ENCODE measurements at regions not wholly inside any gene's neighbourhood (a gene's known extent, or its start where the extent isn't known, plus 50 kb on each side); places are given as distances from the start of the nearest gene placed in this dataset.

- DNase-seq (ENCODE audit: low spot score): no peak
Measured at GRCh38 chr2:106709229-106709628, 176.7 kb downstream of the ST6GAL2 start.

- DNase-seq (ENCODE audit: low spot score): no peak
Measured at GRCh38 chr2:106719222-106719621, 166.7 kb downstream of the ST6GAL2 start.

- no peak for DNase-seq (ENCODE audit: low spot score)
Measured at GRCh38 chr2:106720026-106720425, 165.9 kb downstream of the ST6GAL2 start.

DNA sequence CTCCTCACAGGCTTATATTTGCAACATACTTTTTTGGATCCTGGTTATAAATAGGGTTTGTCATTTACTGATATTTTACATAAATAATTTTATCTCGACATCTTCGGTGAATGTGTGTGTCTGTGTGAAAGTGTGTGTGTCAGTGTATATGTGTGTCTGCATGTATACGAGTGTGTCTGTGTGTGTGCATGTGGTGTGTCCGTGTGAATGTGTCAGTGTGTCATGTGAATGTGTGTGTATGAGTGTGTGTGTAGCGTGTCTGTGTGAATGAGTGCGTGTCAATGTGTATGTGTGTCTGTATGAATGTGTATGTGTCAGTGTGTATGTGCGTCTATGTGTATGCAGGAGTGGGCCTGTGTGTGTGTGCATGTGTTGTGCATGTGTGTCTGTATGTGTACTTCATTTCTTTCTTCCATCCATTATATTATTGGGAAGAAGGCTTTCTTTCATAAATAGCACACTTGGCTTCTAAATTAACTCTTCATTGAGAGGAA is 161.6 kb downstream of the ST6GAL2 start:
- no peak for DNase-seq (ENCODE audit: low spot score)

GRCh38 chr2:106734165-106734564 is 151.8 kb downstream of the ST6GAL2 start:
- DNase-seq (ENCODE audit: low spot score): no peak

GRCh38 chr2:106735807-106736206 is 150.2 kb downstream of the ST6GAL2 start:
- DNase-seq (ENCODE audit: low spot score): no peak

- no peak for DNase-seq (ENCODE audit: low spot score)
Measured at GRCh38 chr2:106736221-106736620, 149.7 kb downstream of the ST6GAL2 start.

DNA sequence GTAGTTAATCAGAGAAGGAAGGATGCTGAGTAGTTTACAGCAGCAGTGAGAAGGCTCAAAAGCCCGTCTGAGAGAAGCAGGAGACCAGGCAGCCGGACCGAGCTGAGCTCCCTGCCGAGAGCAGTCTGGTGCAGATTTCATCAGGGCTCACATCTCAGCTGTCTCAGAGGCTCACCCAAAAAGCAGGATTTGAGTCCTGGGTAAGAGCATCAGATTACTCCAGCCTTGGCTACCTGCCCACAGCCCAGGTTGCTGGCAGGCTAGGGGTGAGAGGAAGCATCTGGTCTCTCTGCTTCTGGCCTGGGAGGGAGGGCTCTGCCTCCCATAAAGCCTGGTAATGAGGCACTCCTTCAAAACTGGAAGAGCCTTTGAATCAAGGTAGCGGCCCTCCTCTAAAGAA is 140.5 kb downstream of the ST6GAL2 start:
- DNase-seq (ENCODE audit: low spot score): no peak

GRCh38 chr2:106749823-106750222 is 136.1 kb downstream of the ST6GAL2 start:
- no peak for DNase-seq (ENCODE audit: low spot score)
